ENCODE measurements at regions not wholly inside any gene's neighbourhood (a gene's known extent, or its start where the extent isn't known, plus 50 kb on each side); places are given as distances from the start of the nearest gene placed in this dataset.
"Not testable (repeated sequence)": the region's sequence is repeated elsewhere in the genome, so short reads cannot be mapped to it uniquely, and the experiment has no call there.

GRCh38 chr10:36018996-36019395, 376.9 kb upstream of the FZD8 start:
- DNase-seq (ENCODE audit: insufficient read length, low spot score) (no peak), FAIRE-seq (no peak)
- no peak for TF ChIP-seq POLR2A (IDR thresholded peaks at IDR 0.05; ENCODE audit: low read depth, low read length)

GRCh38 chr10:36017137-36017536, 375.0 kb upstream of the FZD8 start:
- no peak for FAIRE-seq
- no peak for DNase-seq (ENCODE audit: insufficient read length, low spot score)

GRCh38 chr10:36007369-36007768, 365.3 kb upstream of the FZD8 start:
- no peak for TF ChIP-seq POLR2A (IDR thresholded peaks at IDR 0.05; ENCODE audit: low read depth, low read length)
- no peak for FAIRE-seq
- DNase-seq (ENCODE audit: insufficient read length, low spot score): no peak

More at GRCh38 chr10:36017137-36017536, 375.0 kb upstream of the FZD8 start:
- no peak for TF ChIP-seq POLR2A (IDR thresholded peaks at IDR 0.05; ENCODE audit: low read depth, low read length)

- DNase-seq (ENCODE audit: insufficient read length, low spot score): no peak
- TF ChIP-seq POLR2A (IDR thresholded peaks at IDR 0.05; ENCODE audit: low read depth, low read length): no peak
- FAIRE-seq: no peak
These were observed 361.6 kb upstream of the FZD8 start for GRCh38 chr10:36003688-36004087.

GRCh38 chr10:36003031-36003600, 361.0 kb upstream of the FZD8 start:
- no peak for DNase-seq (ENCODE audit: insufficient read length, low spot score)
- no peak for FAIRE-seq
- no peak for TF ChIP-seq POLR2A (IDR thresholded peaks at IDR 0.05; ENCODE audit: low read depth, low read length)

GRCh38 chr10:36002445-36002844, 360.3 kb upstream of the FZD8 start:
- no peak for FAIRE-seq

GRCh38 chr10:36000754-36001153, 358.7 kb upstream of the FZD8 start:
- DNase-seq (ENCODE audit: insufficient read length, low spot score): not testable (repeated sequence)

More at GRCh38 chr10:36002445-36002844, 360.3 kb upstream of the FZD8 start:
- TF ChIP-seq POLR2A (IDR thresholded peaks at IDR 0.05; ENCODE audit: low read depth, low read length): no peak
- DNase-seq (ENCODE audit: insufficient read length, low spot score): no peak

GRCh38 chr10:35998026-35998425, 355.9 kb upstream of the FZD8 start:
- TF ChIP-seq POLR2A (IDR thresholded peaks at IDR 0.05; ENCODE audit: low read depth, low read length): no peak
- DNase-seq (ENCODE audit: insufficient read length, low spot score) (no peak), FAIRE-seq (no peak)

More at GRCh38 chr10:36000754-36001153, 358.7 kb upstream of the FZD8 start:
- not testable (repeated sequence) for FAIRE-seq

GRCh38 chr10:35995485-35995884, 353.4 kb upstream of the FZD8 start:
- no peak for DNase-seq (ENCODE audit: insufficient read length, low spot score)
- FAIRE-seq: no peak
- TF ChIP-seq POLR2A (IDR thresholded peaks at IDR 0.05; ENCODE audit: low read depth, low read length): no peak

GRCh38 chr10:35993591-35994515, 351.8 kb upstream of the FZD8 start:
- FAIRE-seq (no peak), DNase-seq (ENCODE audit: insufficient read length, low spot score) (no peak)
- no peak for TF ChIP-seq POLR2A (IDR thresholded peaks at IDR 0.05; ENCODE audit: low read depth, low read length)

- DNase-seq (ENCODE audit: insufficient read length, low spot score): no peak
- no peak for FAIRE-seq
- no peak for TF ChIP-seq POLR2A (IDR thresholded peaks at IDR 0.05; ENCODE audit: low read depth, low read length)
These were observed 350.0 kb upstream of the FZD8 start for GRCh38 chr10:35992107-35992506.

GRCh38 chr10:35986756-35987502, 344.8 kb upstream of the FZD8 start:
- DNase-seq (ENCODE audit: insufficient read length, low spot score): no peak
- no peak for FAIRE-seq
- TF ChIP-seq POLR2A (IDR thresholded peaks at IDR 0.05; ENCODE audit: low read depth, low read length): no peak

GRCh38 chr10:35979116-35979515, 337.0 kb upstream of the FZD8 start:
- FAIRE-seq (no peak), DNase-seq (ENCODE audit: insufficient read length, low spot score) (no peak)

GRCh38 chr10:35973912-35974591, 332.0 kb upstream of the FZD8 start:
- FAIRE-seq; DNase-seq (ENCODE audit: insufficient read length, low spot score): not testable (repeated sequence)

More at GRCh38 chr10:35979116-35979515, 337.0 kb upstream of the FZD8 start:
- no peak for TF ChIP-seq POLR2A (IDR thresholded peaks at IDR 0.05; ENCODE audit: low read depth, low read length)
